ENCODE measurements at regions not wholly inside any gene's neighbourhood (a gene's known extent, or its start where the extent isn't known, plus 50 kb on each side); places are given as distances from the start of the nearest gene placed in this dataset.
"Not testable (repeated sequence)": the region's sequence is repeated elsewhere in the genome, so short reads cannot be mapped to it uniquely, and the experiment has no call there.

GRCh38 chr5:116799401-116799800, 224.8 kb upstream of the SEMA6A start:
- DNase-seq = no peak

- DNase-seq = no peak
Measured at GRCh38 chr5:116795189-116795588, 220.6 kb upstream of the SEMA6A start.

GRCh38 chr5:116789522-116789921, 214.9 kb upstream of the SEMA6A start:
- DNase-seq = no peak

GRCh38 chr5:116788851-116789403, 214.3 kb upstream of the SEMA6A start:
- DNase-seq = no peak

- no peak for DNase-seq
Measured at GRCh38 chr5:116787570-116787969, 212.9 kb upstream of the SEMA6A start.

GRCh38 chr5:116785106-116785505, 210.5 kb upstream of the SEMA6A start:
- no peak for DNase-seq

- no peak for DNase-seq
Measured at GRCh38 chr5:116779846-116780245, 205.2 kb upstream of the SEMA6A start.

GRCh38 chr5:116778651-116779280, 204.1 kb upstream of the SEMA6A start:
- no peak for DNase-seq

GRCh38 chr5:116778032-116778431, 203.4 kb upstream of the SEMA6A start:
- DNase-seq = no peak

- no peak for DNase-seq
Measured at GRCh38 chr5:116773926-116774325, 199.3 kb upstream of the SEMA6A start.

GRCh38 chr5:116772806-116773205, 198.2 kb upstream of the SEMA6A start:
- DNase-seq = no peak

GRCh38 chr5:116772152-116772501, 197.5 kb upstream of the SEMA6A start:
- DNase-seq = no peak

GRCh38 chr5:116771466-116772151, 197.0 kb upstream of the SEMA6A start:
- no peak for DNase-seq

- not testable (repeated sequence) for DNase-seq
Measured at GRCh38 chr5:116769953-116770352, 195.3 kb upstream of the SEMA6A start.

- DNase-seq = no peak
Measured at GRCh38 chr5:116769470-116769869, 194.8 kb upstream of the SEMA6A start.

- no peak for DNase-seq
Measured at GRCh38 chr5:116766470-116766947, 191.9 kb upstream of the SEMA6A start.

GRCh38 chr5:116765441-116765840, 190.8 kb upstream of the SEMA6A start:
- DNase-seq = no peak

- DNase-seq = no peak
Measured at GRCh38 chr5:116764941-116765340, 190.3 kb upstream of the SEMA6A start.

GRCh38 chr5:116763987-116764866, 189.6 kb upstream of the SEMA6A start:
- no peak for DNase-seq

- DNase-seq = no peak
Measured at GRCh38 chr5:116759860-116760640, 185.4 kb upstream of the SEMA6A start.

- no peak for DNase-seq
Measured at GRCh38 chr5:116757326-116757725, 182.7 kb upstream of the SEMA6A start.

- no peak for DNase-seq
Measured at GRCh38 chr5:116756531-116756930, 181.9 kb upstream of the SEMA6A start.

- DNase-seq = no peak
Measured at GRCh38 chr5:116754556-116754955, 179.9 kb upstream of the SEMA6A start.
